Stimulated activated CD8-positive, alpha-beta memory T cell treated with anti-CD3 and anti-CD28 coated beads, Interleukin-4, amount 100 ng/mL, for 48 hours (primary cell): ENCODE measurements at regions not wholly inside any gene's neighbourhood (a gene's known extent, or its start where the extent isn't known, plus 50 kb on each side); places are given as distances from the start of the nearest gene placed in this dataset.
"Not testable (repeated sequence)": the region's sequence is repeated elsewhere in the genome, so short reads cannot be mapped to it uniquely, and the experiment has no call there.

Experiments
- DNase-seq: peaks from one replicate; pipeline ENCODE4 v3.0.0-alpha.2; 2020

DNA sequence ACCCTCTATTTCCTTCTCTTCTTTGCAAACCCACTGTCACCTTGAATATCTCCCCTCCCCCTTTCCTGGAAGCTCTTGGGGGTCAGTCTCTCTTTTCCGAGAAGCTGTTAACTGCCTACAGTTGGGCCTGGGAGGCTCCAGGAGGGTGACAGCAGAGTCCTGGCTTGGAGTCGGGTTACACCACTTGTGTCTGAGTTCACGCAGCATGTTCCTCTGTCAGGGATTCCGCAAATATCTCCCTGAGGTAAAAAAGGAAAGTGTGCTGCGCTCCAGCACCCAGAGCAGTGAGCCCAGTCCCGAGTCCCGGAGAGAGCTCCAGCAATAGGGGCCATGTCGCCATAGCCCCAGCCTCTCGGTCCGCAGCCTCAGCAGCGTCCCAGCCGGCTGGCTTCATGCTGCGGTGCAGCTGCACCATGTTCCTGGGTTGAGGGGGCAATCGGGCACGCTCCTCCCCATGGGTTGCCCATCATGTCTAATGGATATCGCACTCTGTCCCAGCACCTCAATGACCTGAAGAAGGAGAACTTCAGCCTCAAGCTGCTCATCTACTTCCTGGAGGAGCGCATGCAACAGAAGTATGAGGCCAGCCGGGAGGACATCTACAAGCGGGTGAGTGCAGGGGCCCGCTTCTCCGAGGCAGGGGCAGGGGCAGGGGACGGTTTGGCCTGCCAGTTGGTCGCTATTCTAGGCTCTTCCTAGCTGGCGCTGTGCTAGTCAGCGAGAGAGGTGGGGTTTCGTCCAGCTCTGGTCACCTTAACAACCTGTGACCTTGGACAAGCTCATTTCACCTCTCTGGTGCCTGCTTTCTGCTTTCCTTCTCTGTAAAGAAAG lies 101.3 kb upstream of the SEC22B start:
- DNase-seq: not testable (repeated sequence)

DNA sequence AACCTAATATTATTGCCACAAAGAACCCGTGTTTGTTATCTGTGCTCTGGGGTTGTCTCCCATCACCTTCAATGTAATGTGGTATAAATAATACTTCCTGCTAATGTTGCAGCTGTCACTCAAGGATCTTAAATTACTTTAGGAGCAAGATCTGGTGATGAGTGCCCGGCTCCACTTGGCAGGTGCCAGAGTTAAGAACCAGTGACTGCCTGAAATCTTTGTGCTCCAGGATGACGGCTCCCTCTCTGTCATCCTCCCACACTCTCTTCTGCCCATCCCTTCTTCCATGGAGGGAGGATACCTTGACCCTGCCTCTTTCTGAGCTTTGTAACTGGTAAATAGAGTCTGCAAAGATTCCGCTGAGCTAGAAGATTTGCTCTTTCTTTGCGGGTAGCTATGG lies 100.4 kb upstream of the SEC22B start:
- DNase-seq: not testable (repeated sequence)

DNA sequence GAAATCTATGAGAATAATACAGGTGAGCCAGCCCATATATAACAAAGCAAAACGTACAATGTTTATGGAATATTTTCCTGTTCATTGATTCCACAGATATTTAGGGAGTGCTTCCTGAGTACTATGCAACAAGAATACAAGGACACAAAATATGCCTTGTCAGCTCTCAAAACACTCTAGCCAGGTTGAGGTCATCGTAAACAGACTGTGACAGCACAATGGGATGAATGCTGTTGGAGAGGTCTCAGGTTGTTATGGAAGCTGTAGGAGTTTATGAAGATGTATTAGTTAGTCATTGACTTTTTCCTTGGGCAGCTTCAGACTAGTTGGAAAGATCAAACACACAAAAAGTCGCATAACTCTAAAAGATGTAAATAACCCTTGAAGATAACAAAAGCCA lies 98.1 kb upstream of the SEC22B start:
- DNase-seq: not testable (repeated sequence)

DNA sequence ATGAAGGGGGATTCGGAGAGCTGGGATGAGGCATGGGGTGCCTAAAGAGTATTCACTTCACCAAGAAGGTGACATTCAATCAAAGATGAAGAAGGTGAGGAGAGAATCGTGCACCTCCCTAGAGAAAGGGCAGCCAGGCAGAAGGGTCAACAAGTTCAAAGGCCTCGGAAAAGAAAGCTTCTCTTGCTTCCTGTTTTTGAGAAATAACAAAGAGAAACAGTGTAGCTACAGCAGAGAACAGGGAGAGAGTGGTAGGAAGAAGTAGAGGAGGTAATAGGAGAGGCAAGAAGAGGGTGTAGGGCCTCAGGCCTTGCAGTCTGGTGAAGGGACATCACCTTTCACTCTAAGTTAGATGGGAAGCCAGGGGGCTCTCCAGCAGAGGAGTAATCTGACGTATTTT lies 97.0 kb upstream of the SEC22B start:
- not testable (repeated sequence) for DNase-seq

DNA sequence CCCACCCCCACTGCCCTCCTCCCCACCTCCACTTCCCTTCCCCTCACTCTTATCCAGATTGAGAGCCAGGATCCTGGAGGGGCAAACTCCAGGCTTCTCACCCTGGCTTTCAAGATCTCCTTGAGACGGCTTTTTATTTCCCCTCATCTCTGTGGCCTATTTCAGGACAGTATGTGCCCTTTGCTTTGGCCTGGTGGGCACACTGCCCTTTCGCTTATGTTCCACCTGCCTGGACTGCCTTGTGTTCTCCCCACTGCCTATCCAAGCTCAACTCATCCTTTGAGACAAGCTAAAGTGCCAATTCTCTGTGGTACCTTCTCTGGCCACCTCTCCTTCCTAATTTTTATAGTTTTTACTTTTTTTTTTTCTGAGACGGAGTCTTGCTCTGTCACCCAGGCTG lies 95.9 kb upstream of the SEC22B start:
- not testable (repeated sequence) for DNase-seq

DNA sequence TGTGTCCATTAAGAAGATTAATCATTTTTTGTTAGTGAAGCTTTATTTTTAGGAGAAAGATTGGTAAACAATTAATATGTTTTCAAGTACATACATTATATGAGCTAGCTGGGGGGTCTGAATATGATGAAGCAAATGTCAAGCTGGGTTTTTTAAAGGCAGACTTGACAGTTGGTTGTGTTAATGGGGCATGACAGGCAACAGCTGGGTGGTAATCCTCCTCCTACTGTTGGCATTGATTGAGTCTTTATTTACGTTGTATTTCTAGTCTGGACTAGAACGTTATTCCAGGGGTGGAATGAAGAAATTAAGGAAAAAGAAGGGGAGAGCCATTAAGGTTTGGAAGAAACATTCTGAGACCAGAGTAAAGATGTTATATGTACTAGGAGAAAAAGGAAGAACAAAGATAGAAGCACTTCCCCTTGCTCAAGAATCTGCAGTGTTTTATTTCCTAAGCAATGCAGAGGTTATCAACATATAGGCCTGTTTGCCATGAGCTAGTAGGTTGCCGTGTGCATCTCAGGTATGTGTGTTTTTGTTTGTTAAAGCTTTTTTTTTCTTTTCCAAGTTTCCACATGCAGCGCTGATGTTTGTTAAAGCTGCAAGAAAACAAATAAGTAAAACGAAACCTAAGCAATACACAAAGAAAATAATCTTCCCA lies 95.4 kb upstream of the SEC22B start:
- not testable (repeated sequence) for DNase-seq

DNA sequence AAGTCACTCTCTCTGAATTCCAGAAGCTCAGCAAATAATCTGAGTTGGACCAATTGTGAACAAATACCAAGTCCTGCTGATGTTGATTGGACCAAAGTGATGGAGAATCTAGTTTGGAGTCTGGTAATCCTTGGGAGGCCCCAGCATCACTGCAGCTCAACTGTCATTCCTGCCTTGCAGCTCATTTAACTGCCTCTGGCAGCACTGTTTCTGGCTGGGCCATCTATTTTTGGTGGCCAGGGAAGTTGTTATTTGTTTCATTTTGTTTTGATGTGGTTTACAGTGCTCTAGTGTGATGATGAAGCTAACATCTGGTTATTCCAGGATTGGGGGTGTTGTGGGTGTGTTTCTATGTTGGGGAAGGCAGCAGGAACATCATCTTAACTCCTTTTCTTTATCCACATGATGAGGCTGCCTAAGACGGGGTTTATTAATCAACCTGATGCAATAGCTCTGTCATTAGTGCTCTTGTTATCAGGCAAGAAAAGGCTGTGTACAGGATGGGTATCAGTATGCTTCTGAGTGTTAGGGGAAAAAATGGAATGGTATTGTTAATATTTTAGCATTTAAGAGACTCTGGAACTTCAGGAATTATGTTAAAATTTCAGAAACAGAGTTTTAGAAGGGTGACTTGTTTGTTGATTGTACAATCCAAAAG lies 91.7 kb upstream of the SEC22B start:
- not testable (repeated sequence) for DNase-seq

DNA sequence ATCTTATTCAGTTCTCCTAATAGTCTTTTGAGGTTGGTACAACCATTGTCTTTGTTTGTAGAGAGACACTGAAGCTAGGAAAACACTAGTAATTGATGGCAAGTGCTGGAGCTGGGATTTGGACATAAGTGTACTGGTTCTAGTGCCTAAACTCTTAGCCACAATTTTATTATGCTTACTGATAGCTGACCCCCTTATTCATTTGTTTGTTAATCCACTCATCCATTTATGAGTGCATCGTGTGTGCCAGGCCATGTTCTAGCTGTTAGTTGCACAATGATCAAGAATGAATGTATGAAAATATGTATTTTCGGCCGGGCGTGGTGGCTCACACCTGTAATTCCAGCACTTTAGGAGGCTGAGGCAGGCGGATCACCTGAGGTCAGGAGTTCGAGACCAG lies 88.2 kb upstream of the SEC22B start:
- DNase-seq: not testable (repeated sequence)

DNA sequence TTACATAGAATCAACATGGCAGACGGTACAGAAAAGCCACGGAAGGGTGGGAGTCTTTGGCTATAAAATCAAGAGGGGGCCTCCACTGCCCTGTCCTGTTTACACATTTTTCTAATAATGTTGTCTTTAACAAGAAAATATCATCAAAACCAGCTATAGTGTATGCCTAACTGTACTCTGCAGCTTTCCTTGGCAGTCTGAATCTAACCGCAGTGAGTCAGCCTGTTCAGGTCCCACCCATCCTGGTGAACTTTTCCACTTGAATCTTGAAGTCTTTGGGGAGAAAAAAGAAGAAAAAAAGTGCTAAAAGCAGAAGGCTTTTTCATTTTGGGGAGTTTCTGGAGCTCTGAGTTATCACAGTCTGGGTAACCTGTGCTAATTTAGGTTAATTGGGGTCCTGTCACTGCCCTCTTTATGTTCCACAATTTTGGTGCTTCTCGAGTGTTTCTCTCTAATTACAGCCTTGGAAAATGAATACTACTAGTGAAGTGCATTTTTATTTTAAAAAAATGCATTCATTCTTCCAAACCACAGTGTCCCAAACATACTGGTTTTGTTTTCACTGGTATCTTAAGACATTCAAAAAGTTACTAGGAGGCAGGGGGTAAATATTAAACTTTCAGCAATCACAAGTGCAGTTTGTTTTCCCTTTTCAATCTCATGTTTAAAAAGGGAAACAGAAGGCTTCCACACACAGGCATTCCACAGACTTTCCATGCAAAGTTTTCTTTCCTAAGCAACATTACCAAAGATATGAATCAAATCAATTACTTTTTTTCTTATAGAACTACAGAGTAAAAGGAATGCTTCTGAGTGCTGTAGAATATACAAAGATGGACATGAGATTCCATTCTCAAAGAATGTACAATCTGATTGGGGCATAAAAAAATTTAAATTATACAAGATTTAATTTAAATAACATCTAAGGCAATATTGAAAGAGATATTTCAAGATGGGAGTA lies 86.8 kb upstream of the SEC22B start:
- DNase-seq: not testable (repeated sequence)

DNA sequence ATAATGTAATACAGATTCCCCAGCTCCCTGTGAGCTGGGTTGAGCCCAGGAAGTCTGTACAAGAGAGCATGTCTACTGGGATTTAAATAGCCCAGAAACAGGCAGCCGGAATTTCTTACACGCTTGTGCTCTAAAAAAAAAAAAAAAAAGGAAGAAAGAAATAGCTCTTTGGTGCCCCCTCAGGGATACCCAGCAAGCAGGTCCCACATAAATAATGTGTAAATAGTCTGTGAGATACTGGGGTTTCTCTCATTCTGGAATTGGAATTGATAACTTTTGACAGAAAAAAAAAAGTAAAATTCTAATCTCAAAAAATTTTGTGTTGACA lies 81.4 kb upstream of the SEC22B start:
- DNase-seq: not testable (repeated sequence)

DNA sequence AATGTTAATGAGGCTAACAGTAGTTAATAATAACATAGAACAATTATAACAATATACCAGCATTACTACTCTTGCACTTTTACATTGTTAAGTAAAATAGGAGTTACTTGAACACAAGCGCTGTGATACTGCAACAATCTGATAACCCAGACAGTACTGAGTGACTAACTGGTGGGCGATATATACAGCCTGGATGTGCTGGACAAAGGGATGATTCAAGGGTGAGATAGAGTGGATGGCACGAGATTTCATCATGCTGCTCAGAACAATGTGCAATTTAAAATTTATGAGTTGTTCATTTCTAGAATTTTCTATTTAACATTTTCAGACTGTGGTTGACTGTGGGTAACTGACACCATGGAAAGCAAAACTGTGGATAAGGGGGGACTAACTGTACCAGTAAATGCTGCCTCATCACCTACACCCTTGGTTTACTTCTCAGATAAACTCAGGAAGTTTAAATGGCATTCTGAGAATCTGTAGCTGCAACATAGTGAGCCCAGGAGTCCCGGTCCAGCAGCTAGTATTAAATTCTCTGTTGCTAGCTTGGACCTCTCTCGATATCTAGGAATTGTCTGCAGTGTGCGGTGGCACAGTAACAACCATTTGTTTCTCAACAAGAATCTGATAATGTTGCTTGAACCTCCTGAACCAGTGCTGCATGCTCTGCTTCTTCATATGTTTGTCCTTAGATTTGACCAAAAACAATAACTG lies 80.9 kb upstream of the SEC22B start:
- DNase-seq: not testable (repeated sequence)

DNA sequence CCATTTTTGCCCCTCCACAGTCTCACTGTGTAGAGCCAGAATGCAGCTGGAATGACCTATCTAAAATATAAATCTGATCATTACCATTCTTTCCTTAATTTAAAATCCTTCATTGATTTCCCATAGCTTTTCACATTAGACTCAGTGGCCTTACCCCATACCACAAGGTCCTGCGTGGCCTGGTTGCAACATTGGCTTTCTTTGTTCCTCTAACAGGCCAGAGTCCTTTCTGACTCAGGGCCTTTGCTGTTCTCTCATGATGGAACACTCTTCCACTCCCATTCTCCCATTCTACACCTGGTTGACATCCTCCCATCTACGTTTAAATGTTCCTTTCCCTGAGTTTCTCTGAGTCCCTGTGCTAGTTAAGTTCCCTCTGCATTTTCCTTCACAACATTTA lies 74.4 kb upstream of the SEC22B start:
- DNase-seq: not testable (repeated sequence)

DNA sequence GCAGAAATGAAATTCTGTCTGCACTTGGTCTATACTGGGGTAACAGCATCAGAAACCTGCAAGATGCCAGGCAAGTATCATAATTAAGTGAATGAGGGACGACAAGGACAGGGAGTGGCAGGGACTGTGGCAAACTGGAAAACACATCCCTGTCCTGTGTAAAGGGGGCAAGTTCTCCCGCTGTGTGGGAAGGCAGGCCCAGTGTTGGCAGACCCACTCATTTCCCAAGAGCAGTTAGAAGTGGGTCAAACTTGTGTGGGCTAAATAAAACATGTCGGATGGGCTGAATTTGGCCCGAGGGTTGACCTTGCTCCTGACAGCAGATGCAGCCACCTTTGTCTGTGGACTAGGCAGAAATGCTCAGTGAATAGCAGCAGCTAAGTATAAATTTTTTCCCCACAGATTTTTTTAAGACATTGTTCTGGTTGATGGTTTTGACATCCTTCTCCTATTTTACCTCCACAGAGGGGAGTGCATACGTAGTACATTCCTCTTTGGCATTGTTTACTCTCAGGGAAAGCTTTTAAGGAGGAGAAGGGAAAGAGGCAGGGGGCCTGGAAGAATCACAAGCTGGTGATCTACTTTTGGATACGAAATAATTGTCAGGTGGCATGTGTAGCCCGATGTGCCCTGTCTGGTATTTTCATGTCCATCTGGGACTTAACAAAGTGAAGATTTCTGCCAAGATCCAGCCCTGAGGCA lies 72.6 kb upstream of the SEC22B start:
- not testable (repeated sequence) for DNase-seq

DNA sequence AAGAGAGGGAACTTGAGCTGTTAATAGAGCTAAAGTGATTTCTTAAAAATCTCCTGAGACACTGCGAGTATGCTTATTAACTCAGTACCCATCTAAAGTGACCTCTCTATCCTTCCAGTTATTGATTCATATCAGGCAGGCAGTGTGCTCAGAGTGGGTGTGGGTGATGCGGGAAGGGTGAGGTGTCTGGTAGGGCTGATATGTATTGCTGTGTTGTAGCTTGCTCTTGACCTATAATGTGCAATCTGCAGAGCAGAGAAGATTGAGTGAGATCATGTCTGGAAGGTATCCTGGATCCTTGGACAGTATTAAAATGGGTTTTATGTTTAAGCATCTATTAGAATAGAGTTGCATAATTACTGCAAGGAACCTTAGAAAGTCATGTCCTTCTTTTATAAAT lies 71.9 kb upstream of the SEC22B start:
- DNase-seq: not testable (repeated sequence)

DNA sequence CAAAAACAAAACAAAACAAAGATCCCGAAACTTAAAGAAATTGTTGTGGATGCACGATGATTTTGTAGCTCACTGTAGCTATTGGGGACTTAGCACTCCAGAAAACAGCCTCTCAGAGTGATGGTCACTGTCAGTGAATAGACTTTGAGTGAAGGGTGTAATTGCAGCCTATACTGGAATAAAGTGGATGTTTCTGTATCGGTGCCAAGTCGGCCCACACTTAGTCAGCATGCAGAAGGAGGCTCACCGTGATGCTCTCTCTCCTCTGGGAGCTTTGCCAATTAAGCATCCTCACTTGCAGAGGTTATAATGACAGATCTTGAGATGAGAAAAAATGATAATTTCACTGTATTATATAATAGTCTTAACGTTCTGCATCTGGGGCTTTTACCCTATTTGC lies 67.5 kb upstream of the SEC22B start:
- DNase-seq: not testable (repeated sequence)

DNA sequence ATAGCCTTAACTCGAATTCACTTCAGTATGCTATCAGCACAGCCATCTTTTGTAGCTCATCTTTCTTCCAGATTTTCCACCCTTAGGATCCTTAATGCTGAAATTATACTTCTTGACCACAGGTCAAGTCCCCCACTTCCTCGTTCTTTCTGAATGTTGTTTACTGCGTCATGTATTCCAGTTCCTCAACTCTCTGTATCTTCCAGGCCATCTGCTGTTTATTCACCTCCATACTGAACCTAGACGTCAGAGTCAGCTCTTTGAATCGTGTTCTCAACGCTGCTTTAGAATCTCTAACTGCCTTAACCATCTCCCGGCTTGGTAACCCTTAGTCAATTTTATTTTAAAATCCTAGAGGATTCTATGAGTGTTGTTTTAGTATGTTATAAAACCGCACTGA lies 66.3 kb upstream of the SEC22B start:
- not testable (repeated sequence) for DNase-seq

DNA sequence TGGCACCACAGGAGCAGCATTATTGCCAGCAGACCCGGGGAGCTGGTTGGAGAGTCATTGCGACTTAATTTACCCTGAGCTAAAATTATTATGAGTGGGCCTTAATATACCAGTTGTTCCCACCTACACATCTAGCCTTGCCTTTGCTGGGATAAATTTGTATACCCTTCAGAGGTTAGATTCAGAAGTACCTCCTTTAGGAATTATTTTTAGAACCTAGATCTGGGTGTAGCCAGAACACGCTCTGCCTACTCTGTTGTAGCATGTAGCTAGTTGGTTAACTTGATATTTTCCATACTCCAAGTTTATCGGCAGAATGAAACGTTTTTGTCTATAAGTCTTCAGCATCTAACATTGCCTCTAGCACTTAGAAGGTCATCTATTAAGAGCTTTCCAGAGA lies 65.5 kb upstream of the SEC22B start:
- DNase-seq: not testable (repeated sequence)

DNA sequence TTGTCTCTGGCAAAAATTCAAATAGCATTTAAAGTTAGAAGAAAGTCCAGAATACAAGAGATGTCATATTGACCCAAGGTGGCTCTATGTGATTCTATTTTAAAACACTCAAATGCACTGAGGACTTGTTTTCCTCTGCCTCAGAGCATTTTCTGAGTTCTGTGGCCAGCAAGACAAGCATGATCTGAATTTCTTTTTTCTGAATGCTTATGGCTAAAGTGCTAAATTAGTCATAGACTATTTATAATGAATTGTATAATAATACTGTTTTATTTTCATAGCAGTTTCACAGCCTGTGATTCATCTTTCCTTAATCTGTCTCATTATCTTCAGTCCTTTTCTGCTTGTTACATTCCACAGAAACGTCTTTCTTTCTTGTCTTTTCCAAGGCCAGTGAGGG lies 63.9 kb upstream of the SEC22B start:
- DNase-seq: not testable (repeated sequence)

DNA sequence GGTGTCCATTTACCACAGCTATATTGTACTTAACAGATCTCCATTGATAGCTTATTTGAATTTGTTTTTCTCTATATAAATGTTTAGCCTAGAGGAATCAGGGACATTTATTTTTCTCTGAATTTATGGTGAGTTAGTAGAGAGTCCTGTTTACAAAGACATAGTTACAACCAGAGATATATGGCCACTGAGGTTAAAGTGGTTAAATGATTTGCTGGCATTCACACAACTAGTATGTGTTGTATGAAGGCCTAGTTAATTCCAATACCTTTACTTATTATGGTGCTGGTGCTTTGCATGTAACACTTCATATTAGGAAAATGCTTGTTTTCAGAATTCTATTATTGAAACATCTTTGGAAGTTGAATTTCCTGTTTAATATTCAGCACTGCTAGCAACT lies 63.0 kb upstream of the SEC22B start:
- not testable (repeated sequence) for DNase-seq

DNA sequence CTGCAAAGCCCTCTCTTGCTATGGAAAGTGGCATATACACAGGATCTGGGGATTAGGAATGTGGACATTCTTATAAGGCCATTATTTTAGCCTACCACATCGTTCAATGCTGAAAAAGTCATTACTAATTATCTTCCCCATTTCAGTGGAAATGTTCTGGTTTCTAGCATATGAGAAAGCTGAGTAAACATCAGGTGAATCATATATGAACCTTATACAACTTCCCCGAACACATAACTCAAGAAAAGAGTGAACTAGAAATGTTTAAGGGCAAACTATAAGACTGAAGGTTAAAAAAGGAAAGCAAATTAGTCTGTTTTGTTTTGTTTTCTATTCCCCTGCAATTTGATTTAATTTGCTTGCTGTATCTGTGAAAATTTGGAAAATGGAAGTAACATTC lies 62.5 kb upstream of the SEC22B start:
- not testable (repeated sequence) for DNase-seq

DNA sequence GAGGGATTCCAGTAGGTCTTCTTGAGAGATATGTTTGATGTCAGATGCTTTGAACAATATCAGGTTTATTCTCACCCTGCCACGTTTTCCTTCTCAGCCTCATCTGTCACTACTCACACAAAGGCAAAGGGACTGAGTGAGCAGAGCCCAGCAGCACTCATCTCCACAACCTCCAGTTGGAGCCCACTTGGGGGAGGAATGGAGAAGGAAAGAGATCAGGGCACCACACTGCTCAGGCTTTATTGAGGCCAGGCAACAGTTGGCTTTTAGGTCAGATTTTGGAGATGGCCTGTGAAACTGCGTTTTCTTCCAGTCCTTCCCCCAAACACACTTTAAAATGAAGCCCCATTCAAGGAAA lies 57.3 kb upstream of the SEC22B start:
- DNase-seq: not testable (repeated sequence)
